ENCODE measurements at regions not wholly inside any gene's neighbourhood (a gene's known extent, or its start where the extent isn't known, plus 50 kb on each side); places are given as distances from the start of the nearest gene placed in this dataset.

DNA sequence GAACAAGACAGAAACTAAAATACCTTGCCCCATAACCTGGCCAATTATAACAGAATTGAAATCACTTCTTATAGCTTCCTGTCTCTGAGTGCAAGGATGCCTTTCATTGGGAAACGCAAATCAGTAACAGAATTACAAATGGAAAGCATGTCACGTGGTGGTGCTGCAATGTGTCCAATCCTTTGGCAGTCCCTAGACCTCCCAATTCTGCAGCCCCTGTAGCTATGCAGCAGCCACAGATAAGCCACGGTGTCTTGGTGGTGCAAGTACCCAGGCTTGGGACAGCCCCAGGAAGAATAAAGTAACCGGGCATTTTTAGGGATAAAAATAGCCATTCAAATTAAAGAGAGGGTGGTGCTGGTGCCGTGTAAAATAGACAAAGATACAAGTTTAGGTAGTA lies 134.6 kb upstream of the CCN2 start:
- Histone ChIP-seq H3K27me3 (no peaks in the 10 kb centered on the region), H3K27ac (peak overlapping the region in 3 of 4 donors; percentile 53 to 67 (median 61)), H3K9me3 (no peaks in the 10 kb centered on the region), H3K4me1 (no peaks in the 10 kb centered on the region), H3K4me3 (no peak overlapping the region), H3K36me3 (no peaks in the 10 kb centered on the region)
- intact Hi-C loops (cut with DNase I), result no loop called here
- DNase-seq, result no peak
- TF ChIP-seq POLR2A (IDR thresholded peaks at IDR 0.05), result no peak
- TF ChIP-seq, protein P1, sequence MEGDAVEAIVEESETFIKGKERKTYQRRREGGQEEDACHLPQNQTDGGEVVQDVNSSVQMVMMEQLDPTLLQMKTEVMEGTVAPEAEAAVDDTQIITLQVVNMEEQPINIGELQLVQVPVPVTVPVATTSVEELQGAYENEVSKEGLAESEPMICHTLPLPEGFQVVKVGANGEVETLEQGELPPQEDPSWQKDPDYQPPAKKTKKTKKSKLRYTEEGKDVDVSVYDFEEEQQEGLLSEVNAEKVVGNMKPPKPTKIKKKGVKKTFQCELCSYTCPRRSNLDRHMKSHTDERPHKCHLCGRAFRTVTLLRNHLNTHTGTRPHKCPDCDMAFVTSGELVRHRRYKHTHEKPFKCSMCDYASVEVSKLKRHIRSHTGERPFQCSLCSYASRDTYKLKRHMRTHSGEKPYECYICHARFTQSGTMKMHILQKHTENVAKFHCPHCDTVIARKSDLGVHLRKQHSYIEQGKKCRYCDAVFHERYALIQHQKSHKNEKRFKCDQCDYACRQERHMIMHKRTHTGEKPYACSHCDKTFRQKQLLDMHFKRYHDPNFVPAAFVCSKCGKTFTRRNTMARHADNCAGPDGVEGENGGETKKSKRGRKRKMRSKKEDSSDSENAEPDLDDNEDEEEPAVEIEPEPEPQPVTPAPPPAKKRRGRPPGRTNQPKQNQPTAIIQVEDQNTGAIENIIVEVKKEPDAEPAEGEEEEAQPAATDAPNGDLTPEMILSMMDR (IDR thresholded peaks at IDR 0.05), result no peak
- 66 to 71% methylated on average over 5 of the region's 5 CpGs for WGBS, 2 donors

GRCh38 chr6:132084811-132085509 lies 133.8 kb upstream of the CCN2 start:
- H3K4me1 ChIP-seq, result no peaks in the 10 kb centered on the region
- H3K9me3 ChIP-seq, result no peaks in the 10 kb centered on the region
- no peak for TF ChIP-seq POLR2A (IDR thresholded peaks at IDR 0.05)
- TF ChIP-seq, protein P1 (IDR thresholded peaks at IDR 0.05), result no peak
- WGBS, 2 donors, result 38 to 75% methylated on average over 3 of the region's 3 CpGs
- H3K4me3 ChIP-seq, result no peak overlapping the region
- no peaks in the 10 kb centered on the region for H3K27me3 ChIP-seq
- no peak for DNase-seq
- intact Hi-C loops (cut with DNase I), result no loop called here
- H3K27ac ChIP-seq, result peak overlapping the region; percentile 3 to 67 (median 57)
- no peaks in the 10 kb centered on the region for H3K36me3 ChIP-seq

- no peak overlapping the region for H3K27ac ChIP-seq
- DNase-seq, result no peak
- no peaks in the 10 kb centered on the region for H3K27me3 ChIP-seq
- intact Hi-C loops (cut with DNase I), result no loop called here
- no peaks in the 10 kb centered on the region for H3K4me1 ChIP-seq
- no peaks in the 10 kb centered on the region for H3K36me3 ChIP-seq
- H3K9me3 ChIP-seq, result no peaks in the 10 kb centered on the region
- WGBS, 2 donors, result 67 to 79% methylated on average over 2 of the region's 2 CpGs
- TF ChIP-seq, protein P1 (IDR thresholded peaks at IDR 0.05), result no peak
- TF ChIP-seq POLR2A (IDR thresholded peaks at IDR 0.05), result no peak
- no peak overlapping the region for H3K4me3 ChIP-seq
These were observed 131.2 kb upstream of the CCN2 start for GRCh38 chr6:132082421-132082820.

GRCh38 chr6:132081338-132081737 lies 130.2 kb upstream of the CCN2 start:
- no peak overlapping the region for H3K27ac ChIP-seq
- DNase-seq, result no peak
- no peaks in the 10 kb centered on the region for H3K9me3 ChIP-seq
- H3K4me1 ChIP-seq, result no peaks in the 10 kb centered on the region
- no peaks in the 10 kb centered on the region for H3K27me3 ChIP-seq
- no peak overlapping the region for H3K4me3 ChIP-seq
- 54 to 63% methylated on average over 1 of the region's 1 CpG for WGBS, 2 donors
- TF ChIP-seq, protein P1 (IDR thresholded peaks at IDR 0.05), result no peak
- no peak for TF ChIP-seq POLR2A (IDR thresholded peaks at IDR 0.05)
- H3K36me3 ChIP-seq, result no peaks in the 10 kb centered on the region
- intact Hi-C loops (cut with DNase I), result no loop called here

- 93 to 94% methylated on average over 5 of the region's 5 CpGs for WGBS, 2 donors
- H3K4me1 ChIP-seq, result no peaks in the 10 kb centered on the region
These were observed 128.1 kb upstream of the CCN2 start for GRCh38 chr6:132079286-132079685.

More at GRCh38 chr6:132079286-132079685, 128.1 kb upstream of the CCN2 start:
- intact Hi-C loops (cut with DNase I), result no loop called here
- TF ChIP-seq, protein P1 (IDR thresholded peaks at IDR 0.05), result no peak
- TF ChIP-seq POLR2A (IDR thresholded peaks at IDR 0.05), result no peak
- Histone ChIP-seq H3K27ac (no peak overlapping the region), H3K27me3 (no peaks in the 10 kb centered on the region), H3K9me3 (no peaks in the 10 kb centered on the region), H3K36me3 (no peaks in the 10 kb centered on the region), H3K4me3 (no peak overlapping the region)
- no peak for DNase-seq
